SIG-M5 treated with dmso at 0.1 percent for 504 hours (cell line): ENCODE measurements at regions not wholly inside any gene's neighbourhood (a gene's known extent, or its start where the extent isn't known, plus 50 kb on each side); places are given as distances from the start of the nearest gene placed in this dataset.
A peak's percentile ranks its signal among the peaks of the same experiment; 100 is the strongest.

ENCODE experiments used
- DNase-seq: peaks from one replicate; lab custom pipeline; 2025; ENCODE audit not compliant: unreplicated experiment; lab: John Stamatoyannopoulos, UW

GRCh38 chr14:22458737-22459136 is 130.3 kb downstream of the DAD1 start:
- DNase-seq = no peak

DNA sequence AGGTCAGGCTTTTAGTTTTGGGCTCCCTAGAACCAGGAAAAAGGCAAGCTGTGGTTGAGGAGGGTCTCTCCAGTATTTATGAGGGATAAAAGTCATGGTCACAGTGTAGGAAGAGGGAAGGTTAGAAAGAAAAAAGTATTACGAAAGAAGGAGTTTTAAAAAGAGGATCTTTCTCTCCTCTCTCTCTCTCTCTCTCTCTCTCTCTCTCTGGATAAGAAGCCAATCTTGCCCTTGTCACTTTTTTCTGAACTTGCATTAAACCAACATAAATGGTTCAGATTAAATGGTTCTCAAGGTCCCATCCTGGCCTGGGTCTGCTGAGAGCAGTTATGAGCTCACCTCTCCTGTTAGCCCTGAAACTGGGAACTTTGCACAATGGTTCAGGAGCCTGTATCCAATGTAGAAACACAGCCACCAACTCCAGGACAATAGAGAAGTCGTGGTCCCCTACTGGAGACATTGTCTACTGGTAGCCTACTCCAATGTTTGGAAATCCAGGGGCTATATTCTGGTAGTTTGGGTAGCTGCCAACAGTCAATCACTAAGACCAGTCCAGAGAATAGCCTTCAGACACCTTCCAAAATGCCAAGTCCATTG is 131.9 kb downstream of the DAD1 start:
- no peak for DNase-seq

DNA sequence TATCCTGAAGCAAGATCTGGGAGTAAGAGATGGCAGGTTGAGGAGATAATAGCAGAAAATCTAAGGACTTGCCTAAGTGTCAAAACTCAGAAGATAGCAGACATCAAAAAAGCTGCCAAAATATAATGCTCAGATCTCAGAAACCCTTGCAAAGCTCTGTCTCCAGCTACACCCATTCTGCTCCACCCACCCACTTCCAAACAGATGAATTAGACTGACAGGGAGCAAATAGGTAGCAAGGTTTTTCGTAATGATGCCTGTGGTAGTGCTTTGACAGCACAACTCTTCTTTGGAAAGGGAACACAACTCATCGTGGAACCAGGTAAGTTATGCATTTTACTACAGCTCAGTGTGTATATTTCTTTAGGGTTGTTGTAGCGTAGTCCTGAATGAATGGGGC is 132.6 kb downstream of the DAD1 start:
- DNase-seq = no peak

GRCh38 chr14:22452330-22452729 is 136.7 kb downstream of the DAD1 start:
- no peak for DNase-seq

- DNase-seq = no peak
Observed at GRCh38 chr14:22450266-22450665, 138.8 kb downstream of the DAD1 start.

DNA sequence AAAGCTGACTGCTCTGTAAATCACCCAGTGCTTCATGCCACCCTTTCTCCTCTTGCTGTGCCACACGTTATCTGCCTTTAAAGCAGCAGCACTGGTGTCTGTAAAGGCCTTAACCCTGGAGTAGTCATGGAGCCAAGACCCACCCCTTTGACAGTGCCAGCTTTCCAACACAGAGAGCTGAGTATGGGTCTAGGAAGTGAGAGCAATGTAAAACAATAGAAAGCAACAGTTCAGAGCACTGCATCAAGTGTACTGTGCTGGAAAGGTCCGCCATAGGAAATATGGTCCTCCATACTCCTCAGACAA is 139.5 kb downstream of the DAD1 start:
- no peak for DNase-seq

DNA sequence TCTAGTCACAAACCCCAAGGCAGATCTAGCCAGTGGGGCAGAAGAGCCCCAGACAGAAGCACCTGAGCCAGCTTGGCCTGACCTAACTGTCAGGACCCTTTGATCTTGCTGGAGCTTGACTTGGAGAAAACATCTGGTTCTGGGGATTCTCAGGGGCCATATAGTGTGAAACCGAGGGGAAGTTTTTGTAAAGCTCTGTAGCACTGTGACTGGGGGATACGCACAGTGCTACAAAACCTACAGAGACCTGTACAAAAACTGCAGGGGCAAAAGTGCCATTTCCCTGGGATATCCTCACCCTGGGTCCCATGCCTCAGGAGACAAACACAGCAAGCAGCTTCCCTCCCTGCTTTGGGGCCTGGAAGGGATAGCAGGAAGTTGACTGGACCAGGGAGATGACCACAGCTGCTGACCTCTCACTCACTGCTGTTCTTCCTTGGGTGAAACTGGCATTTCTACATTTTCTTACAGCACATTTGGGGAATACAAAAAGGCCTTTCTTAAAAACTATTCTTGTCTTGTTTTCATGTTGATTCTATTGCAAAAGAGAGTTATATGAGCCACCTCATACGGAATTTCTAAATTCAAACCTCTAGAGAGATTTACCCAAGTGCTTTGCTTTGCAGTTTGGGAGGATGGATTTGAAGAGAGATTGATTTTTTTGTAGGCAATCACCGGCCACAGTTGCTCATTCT is 140.0 kb downstream of the DAD1 start:
- no peak for DNase-seq

DNA sequence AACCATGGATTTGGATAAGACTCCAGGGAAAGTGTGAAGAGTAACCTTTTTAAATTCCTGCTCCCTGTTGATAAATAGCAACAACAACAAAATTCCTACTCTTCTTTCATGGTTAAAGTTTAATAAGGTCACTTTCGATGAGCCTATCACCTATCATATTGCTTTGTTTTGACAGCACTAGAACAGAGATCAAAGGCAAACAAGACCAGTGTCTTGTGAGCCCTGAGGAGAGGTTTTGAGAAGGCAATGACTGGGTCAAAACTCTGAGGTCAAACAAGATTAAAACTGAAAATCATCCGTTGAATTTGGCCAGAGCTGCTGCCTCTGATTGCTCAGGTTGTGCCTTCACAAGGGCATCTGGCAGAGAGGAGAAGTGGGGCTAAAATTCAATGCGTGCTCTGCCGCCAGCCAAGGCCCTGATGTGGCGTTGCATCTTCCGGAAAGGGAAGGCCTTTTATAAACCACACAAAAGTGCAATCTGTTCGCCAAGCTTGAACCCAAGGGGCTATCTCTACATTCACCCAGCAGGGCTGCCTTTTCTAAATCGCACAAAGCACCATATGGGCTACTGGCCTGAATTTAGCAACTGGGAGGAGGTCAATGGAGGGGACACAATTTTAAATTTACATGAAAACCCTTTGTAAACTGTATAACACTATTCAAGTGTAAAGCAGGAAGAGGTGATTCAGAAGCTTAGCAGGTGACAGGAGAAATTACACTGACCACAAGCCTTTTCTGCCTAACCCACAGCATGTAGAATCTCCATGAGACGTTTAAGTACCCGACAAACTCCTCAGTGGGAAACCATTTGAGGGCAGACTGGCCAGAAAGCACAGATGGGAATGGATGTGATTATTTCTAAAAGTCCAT is 140.8 kb downstream of the DAD1 start:
- no peak for DNase-seq

- no peak for DNase-seq
Observed at GRCh38 chr14:22438742-22439141, 150.3 kb downstream of the DAD1 start.

- DNase-seq = no peak
Observed at GRCh38 chr14:22434901-22435550, 154.0 kb downstream of the DAD1 start.

GRCh38 chr14:22434030-22434429 is 155.0 kb downstream of the DAD1 start:
- no peak for DNase-seq

GRCh38 chr14:22433069-22433468 is 156.0 kb downstream of the DAD1 start:
- no peak for DNase-seq

- peak; percentile 49 for DNase-seq
Observed at GRCh38 chr14:22432348-22432976, 156.6 kb downstream of the DAD1 start.

DNA sequence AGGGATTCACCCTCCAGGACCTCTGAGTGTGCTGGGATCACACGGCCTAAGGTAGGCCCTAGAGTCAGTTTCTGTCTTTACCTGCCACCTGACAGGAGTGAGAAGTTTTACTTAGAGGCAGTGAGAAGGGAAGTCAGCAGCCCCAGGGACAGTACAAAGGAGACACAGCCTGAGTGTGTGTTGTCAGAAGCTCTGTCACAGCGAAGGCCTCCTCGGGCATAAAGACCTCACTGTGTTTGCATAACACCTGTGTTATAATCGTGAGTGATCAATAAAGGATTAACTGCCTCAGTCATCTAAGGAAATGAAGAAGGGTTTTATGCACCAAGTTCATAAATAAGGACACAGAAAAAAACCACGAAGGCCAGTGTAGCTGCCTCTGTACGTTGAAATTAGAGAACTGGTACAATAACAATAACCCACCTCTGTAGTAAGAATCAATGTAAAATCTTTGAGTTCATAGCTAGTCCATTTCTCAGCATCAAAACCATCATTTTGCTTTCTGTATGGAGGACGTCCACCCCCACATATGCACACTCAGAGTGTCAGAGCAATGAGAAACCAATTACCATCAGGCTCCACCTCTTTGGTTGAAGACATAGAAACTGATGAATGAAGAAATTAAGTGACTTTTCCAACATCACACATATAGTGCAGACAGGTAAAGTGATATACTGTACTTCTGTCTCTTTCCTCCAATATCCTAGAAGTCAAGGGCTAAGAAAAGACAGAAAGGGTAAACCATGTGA is 159.3 kb downstream of the DAD1 start:
- no peak for DNase-seq

- peak; percentile 75 for DNase-seq
Observed at GRCh38 chr14:22428700-22429291, 160.2 kb downstream of the DAD1 start.

- peak; percentile 93 for DNase-seq
Observed at GRCh38 chr14:22427771-22428231, 161.2 kb downstream of the DAD1 start.

DNA sequence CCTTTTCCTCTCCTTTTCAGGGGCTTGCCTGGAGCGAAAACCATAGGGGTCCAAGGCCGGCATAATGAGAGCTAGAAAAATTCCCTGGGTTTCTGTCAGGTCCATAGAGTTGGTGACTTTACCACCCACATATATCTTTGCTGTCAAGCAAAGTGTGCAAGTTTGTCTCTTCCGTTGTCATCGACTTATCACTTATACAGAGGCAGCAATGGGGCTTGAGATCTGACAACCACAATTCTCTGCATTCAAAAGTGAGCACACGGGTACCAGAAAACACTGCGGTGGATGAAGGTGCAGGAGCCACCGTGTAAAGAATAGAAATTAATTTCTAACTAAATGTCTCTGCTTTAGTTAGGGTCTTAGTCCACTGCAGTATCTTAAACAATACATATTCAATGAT is 162.3 kb downstream of the DAD1 start:
- DNase-seq = no peak

- no peak for DNase-seq
Observed at GRCh38 chr14:22423958-22424357, 165.1 kb downstream of the DAD1 start.

DNA sequence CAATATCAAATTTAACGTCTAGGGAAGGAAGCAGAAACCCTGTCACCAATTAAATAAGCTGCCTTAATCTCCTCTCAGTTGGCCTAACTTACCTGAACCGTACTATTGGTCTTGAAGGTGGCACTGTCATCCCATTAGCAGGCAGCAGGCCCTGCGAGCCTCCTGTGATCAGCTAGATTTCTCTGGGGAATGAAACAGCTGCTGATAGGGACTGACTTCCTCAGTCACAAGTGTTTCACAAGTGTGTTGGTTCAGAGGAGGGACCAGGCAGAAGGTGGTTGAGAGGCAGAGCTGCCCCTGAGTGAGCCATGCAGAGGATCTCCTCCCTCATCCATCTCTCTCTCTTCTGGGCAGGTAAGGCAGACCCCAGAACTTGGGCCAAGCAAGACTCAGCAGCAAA is 166.8 kb downstream of the DAD1 start:
- peak; percentile 19 for DNase-seq

DNA sequence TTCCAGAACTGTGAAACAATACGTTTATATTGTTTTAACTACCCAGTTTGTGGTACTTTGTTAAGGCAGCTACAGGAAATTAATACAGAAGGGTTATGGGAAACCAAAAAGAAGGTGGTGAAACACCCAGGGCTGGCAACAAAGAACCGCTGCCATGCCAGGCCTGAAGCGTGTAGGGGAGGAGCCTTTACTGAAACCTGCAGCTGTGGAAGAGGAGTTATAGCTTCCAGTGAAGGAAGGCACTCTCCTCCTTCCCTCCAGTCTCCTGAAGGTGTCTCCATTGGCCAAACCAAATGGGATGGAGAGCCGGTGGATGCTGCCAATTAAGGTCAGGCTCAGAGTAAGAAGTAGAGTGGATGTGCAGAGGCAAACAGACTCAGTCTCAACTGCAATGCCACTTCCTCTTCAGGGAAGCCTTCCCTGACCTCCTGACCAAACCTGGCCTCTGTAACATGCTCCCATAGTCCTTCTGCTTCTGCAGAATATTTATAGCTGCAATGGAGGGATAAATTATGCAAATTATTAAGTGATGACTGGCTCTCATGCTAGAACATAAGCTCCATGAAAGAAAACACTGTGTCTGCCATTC is 168.3 kb downstream of the DAD1 start:
- no peak for DNase-seq
